Fibroblast of lung (primary cell): ENCODE measurements at regions not wholly inside any gene's neighbourhood (a gene's known extent, or its start where the extent isn't known, plus 50 kb on each side); places are given as distances from the start of the nearest gene placed in this dataset.

Source experiments
- DNase-seq, 2 donors: peaks; one replicate each; pipeline versions ENCODE4 v3.0.0 to v3.0.0-alpha.2; 2010; ENCODE audit warnings: low read depth in 2 of 2
- H2AFZ ChIP-seq: 2 replicates; pipeline ENCODE4 v1.5.1; 2012; ENCODE audit warnings: low read length, control low read depth, inconsistent platforms
- H3K27ac ChIP-seq: 2 replicates; pipeline ENCODE4 v1.5.1; 2011; ENCODE audit warnings: low read length, control low read depth; ENCODE audit not compliant: insufficient read depth
- H3K27me3 ChIP-seq: 2 replicates; pipeline ENCODE4 v1.5.1; 2011; ENCODE audit warnings: mild to moderate bottlenecking, low read length; ENCODE audit not compliant: control insufficient read depth, insufficient read depth
- H3K36me3 ChIP-seq: 2 replicates; pipeline ENCODE4 v1.5.1; 2011; ENCODE audit warnings: low read length; ENCODE audit not compliant: control insufficient read depth, insufficient read depth
- H3K4me1 ChIP-seq: 2 replicates; pipeline ENCODE4 v1.5.1; 2011; ENCODE audit warnings: low read length; ENCODE audit not compliant: control insufficient read depth, insufficient read depth; ENCODE audit errors: extremely low read depth
- H3K4me2 ChIP-seq: 2 replicates; pipeline ENCODE4 v1.5.1; 2011; ENCODE audit warnings: low read length, control low read depth; ENCODE audit not compliant: insufficient read depth; ENCODE audit errors: extremely low read depth
- H3K4me3 ChIP-seq, 4 experiments: fragments of 200-600 bp in 1 of 4; sonication (generic) in 1 of 4; replicated peaks in 1 of 4; 2 replicates each; pipeline ENCODE4 v1.5.1; 2011 to 2016; ENCODE audit warnings: low read length in 4 of 4, low read depth in 3 of 4, mild to moderate bottlenecking in 3 of 4, control low read depth in 2 of 4, inconsistent platforms in 1 of 4, mixed read lengths in 1 of 4; ENCODE audit not compliant: insufficient read depth in 1 of 4; ENCODE audit errors: control extremely low read depth in 1 of 4
- H3K79me2 ChIP-seq: 2 replicates; pipeline ENCODE4 v1.5.1; 2012; ENCODE audit warnings: mild to moderate bottlenecking, low read length, inconsistent platforms; ENCODE audit not compliant: control insufficient read depth, insufficient read depth
- H3K9ac ChIP-seq: 2 replicates; pipeline ENCODE4 v1.5.1; 2011; ENCODE audit warnings: mild to moderate bottlenecking, low read length, control low read depth; ENCODE audit not compliant: insufficient read depth
- H3K9me3 ChIP-seq: 2 replicates; pipeline ENCODE4 v1.5.1; 2012; ENCODE audit warnings: low read depth, low read length; ENCODE audit not compliant: control insufficient read depth, insufficient read depth
- H4K20me1 ChIP-seq: 2 replicates; pipeline ENCODE4 v1.5.1; 2011; ENCODE audit warnings: low read length; ENCODE audit not compliant: control insufficient read depth, insufficient read depth; ENCODE audit errors: extremely low read depth
- CTCF ChIP-seq, 2 donors: IDR thresholded peaks in 1 of 2; conservative IDR thresholded peaks in 1 of 2; 1 replicate in 1 of 2; 2 replicates in 1 of 2; pipeline ENCODE4 v1.5.1; 2011 to 2012; ENCODE audit warnings: low read length in 2 of 2, control low read depth in 1 of 2, inconsistent platforms in 1 of 2, low read depth in 1 of 2, mild to moderate bottlenecking in 1 of 2
- EZH2 ChIP-seq: IDR thresholded peaks from 2 replicates; pipeline ENCODE4 v1.5.1; 2012; ENCODE audit warnings: low read length, control low read depth, mild to moderate bottlenecking; ENCODE audit errors: missing control alignments

- Histone ChIP-seq H4K20me1 (no peaks in the 10 kb centered on the region), H3K4me3 (no peak overlapping the region), H3K36me3 (no peaks in the 10 kb centered on the region), H3K9me3 (no peaks in the 10 kb centered on the region), H3K27ac (no peak overlapping the region), H3K4me1 (no peaks in the 10 kb centered on the region), H3K9ac (no peak overlapping the region), H3K4me2 (no peak overlapping the region), H2AFZ (no peak overlapping the region), H3K79me2 (no peaks in the 10 kb centered on the region), H3K27me3 (no peaks in the 10 kb centered on the region)
- no peak for TF ChIP-seq CTCF (conservative IDR thresholded peaks at IDR 0.05 in 1 of 2, IDR thresholded peaks at IDR 0.05 in 1 of 2; ENCODE audit: low read depth in 1 of 2, low read length in 2 of 2)
- TF ChIP-seq EZH2 = no peak
- DNase-seq = no peak
These were observed 274.2 kb upstream of the SMC2 start for GRCh38 chr9:103819936-103820335.

GRCh38 chr9:103821115-103821514, 273.0 kb upstream of the SMC2 start:
- Histone ChIP-seq H3K36me3 (no peaks in the 10 kb centered on the region), H4K20me1 (no peaks in the 10 kb centered on the region), H3K79me2 (no peaks in the 10 kb centered on the region), H3K9me3 (no peaks in the 10 kb centered on the region), H3K27ac (no peak overlapping the region), H3K4me2 (no peak overlapping the region), H3K4me3 (no peak overlapping the region), H3K27me3 (no peaks in the 10 kb centered on the region), H3K9ac (no peak overlapping the region), H2AFZ (no peak overlapping the region), H3K4me1 (no peaks in the 10 kb centered on the region)
- TF ChIP-seq EZH2 = no peak
- no peak for TF ChIP-seq CTCF (conservative IDR thresholded peaks at IDR 0.05 in 1 of 2, IDR thresholded peaks at IDR 0.05 in 1 of 2; ENCODE audit: low read depth in 1 of 2, low read length in 2 of 2)
- DNase-seq = no peak

GRCh38 chr9:103837940-103838339, 256.2 kb upstream of the SMC2 start:
- Histone ChIP-seq H3K4me2 (no peak overlapping the region), H3K9ac (no peak overlapping the region), H3K79me2 (no peaks in the 10 kb centered on the region), H3K27me3 (no peaks in the 10 kb centered on the region), H3K4me1 (no peaks in the 10 kb centered on the region), H2AFZ (no peak overlapping the region), H3K36me3 (no peaks in the 10 kb centered on the region), H3K4me3 (no peak overlapping the region), H3K27ac (no peak overlapping the region), H3K9me3 (no peaks in the 10 kb centered on the region), H4K20me1 (no peaks in the 10 kb centered on the region)
- TF ChIP-seq EZH2 = no peak
- TF ChIP-seq CTCF (conservative IDR thresholded peaks at IDR 0.05 in 1 of 2, IDR thresholded peaks at IDR 0.05 in 1 of 2; ENCODE audit: low read depth in 1 of 2, low read length in 2 of 2) = no peak
- DNase-seq = no peak
